GM12892 (cell line): ENCODE measurements at regions not wholly inside any gene's neighbourhood (a gene's known extent, or its start where the extent isn't known, plus 50 kb on each side); places are given as distances from the start of the nearest gene placed in this dataset.

Source experiments
- POLR2A ChIP-seq: IDR thresholded peaks from 2 replicates; pipeline ENCODE4 v1.6.1; 2011; ENCODE audit warnings: low read depth, low read length, control low read depth
- POLR2AphosphoS5 ChIP-seq: IDR thresholded peaks from 2 replicates; pipeline ENCODE4 v1.6.1; 2011; ENCODE audit warnings: low read depth, low read length, control low read depth

- TF ChIP-seq POLR2A (no peak), POLR2AphosphoS5 (no peak)
Measured at GRCh38 chr2:223270548-223270947, 218.6 kb downstream of the KCNE4 start.
